GM12864 (cell line): ENCODE measurements at regions not wholly inside any gene's neighbourhood (a gene's known extent, or its start where the extent isn't known, plus 50 kb on each side); places are given as distances from the start of the nearest gene placed in this dataset.

ENCODE experiments used
- DNase-seq: peaks from one replicate; pipeline ENCODE4 v3.0.0-alpha.2; 2011; ENCODE audit warnings: low read depth
- H3K4me3 ChIP-seq: 2 replicates; pipeline ENCODE4 v1.5.1; 2011; ENCODE audit warnings: mild to moderate bottlenecking, low read depth, low read length, control low read depth
- TF ChIP-seq, protein P1 (sequence below): IDR thresholded peaks from 2 replicates; pipeline ENCODE4 v1.5.1; 2011; ENCODE audit warnings: low read depth, mild to moderate bottlenecking, moderate library complexity, low read length, control low read depth, inconsistent platforms; ENCODE audit errors: missing control alignments

DNA sequence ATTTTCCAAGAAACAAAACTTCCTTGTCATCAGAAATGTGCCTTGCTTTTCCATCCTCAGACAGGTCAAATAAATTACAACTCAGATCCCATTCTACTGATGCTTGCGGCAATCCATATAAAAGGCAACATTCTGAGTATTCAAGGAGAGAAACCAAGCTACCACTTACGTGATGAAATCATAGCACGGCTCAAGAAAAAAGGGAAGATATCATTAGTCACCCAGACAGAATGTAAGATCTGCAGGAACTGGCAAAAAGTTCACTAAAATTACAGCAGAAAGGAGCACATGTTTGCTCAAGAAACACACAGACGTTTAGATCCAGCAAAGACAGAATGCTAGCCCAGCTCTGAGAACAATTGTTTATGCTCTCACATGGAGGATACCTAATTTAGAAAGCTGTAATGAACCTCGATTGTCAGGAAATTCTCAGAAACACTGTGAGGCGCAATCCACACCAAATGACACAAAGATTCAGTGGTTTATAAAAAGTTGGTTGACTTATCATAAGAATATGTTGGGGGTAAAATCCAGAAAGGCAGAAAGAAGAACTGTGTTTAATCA is 304.2 kb downstream of the ADGRG6 start:
- no peak overlapping the region for H3K4me3 ChIP-seq
- TF ChIP-seq, protein P1, sequence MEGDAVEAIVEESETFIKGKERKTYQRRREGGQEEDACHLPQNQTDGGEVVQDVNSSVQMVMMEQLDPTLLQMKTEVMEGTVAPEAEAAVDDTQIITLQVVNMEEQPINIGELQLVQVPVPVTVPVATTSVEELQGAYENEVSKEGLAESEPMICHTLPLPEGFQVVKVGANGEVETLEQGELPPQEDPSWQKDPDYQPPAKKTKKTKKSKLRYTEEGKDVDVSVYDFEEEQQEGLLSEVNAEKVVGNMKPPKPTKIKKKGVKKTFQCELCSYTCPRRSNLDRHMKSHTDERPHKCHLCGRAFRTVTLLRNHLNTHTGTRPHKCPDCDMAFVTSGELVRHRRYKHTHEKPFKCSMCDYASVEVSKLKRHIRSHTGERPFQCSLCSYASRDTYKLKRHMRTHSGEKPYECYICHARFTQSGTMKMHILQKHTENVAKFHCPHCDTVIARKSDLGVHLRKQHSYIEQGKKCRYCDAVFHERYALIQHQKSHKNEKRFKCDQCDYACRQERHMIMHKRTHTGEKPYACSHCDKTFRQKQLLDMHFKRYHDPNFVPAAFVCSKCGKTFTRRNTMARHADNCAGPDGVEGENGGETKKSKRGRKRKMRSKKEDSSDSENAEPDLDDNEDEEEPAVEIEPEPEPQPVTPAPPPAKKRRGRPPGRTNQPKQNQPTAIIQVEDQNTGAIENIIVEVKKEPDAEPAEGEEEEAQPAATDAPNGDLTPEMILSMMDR = no peak
- DNase-seq = no peak

DNA sequence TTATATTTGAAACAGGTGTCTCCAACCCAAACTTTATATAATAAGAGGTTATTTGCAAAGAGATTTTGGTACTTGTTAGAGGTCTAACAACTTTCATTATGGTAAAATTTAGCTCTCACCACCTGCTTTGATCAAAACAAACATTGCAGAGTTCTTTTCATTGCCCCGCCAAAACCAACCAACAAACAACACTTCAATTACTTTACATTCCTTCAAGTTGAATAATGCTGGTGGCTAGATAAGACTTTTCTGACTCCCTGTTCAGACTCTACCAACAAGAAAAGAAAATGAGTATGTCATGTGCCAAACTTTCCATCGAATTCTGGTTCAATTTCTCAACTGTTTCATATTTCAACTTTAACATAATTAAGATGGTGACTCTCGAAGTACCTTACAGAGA is 311.1 kb downstream of the ADGRG6 start:
- H3K4me3 ChIP-seq = no peak overlapping the region
- DNase-seq = no peak
- TF ChIP-seq, protein P1 = no peak

DNA sequence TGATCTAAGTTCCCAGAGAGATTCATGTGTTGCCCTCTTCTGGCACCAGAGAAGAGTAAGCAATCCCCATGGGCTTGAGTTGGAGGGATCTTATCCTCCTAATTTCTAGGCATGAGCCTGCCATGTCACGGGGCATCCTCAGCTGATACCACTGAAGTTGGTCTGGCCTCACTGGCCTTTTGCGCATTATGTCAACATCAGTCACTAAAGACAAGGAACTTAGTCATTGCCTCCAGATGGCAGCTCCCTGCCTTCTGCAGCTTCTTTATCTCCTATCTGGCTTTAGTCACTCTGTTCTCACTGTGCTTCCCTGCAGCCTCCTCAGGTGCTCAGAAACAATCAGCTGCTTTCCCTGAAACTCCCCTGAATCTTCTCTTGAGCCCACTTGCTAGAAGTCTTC is 312.2 kb downstream of the ADGRG6 start:
- TF ChIP-seq, protein P1 = no peak

DNA sequence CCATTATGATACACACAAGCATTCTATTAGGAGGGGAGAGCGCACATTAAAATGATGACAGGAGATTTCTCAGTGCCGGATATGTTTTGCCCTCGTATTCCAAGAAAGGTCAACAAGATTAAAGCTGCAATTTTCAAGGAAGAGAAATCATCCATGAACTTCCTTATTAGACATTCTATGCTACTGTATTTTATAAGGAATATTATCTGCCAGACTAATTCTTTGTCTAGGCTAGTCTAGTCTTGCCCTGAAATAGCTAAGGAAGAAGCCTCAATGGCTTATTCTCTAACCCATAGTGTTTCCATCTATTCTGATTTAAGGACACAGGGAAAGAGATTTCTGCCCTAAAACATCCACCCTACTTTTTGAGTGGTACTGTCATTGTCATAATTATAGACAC is 315.4 kb downstream of the ADGRG6 start:
- no peak for DNase-seq
- TF ChIP-seq, protein P1 = no peak
- no peak overlapping the region for H3K4me3 ChIP-seq

More for the DNA sequence above, 312.2 kb downstream of the ADGRG6 start:
- no peak for DNase-seq
- no peak overlapping the region for H3K4me3 ChIP-seq

GRCh38 chr6:142621822-142622221 is 320.0 kb downstream of the ADGRG6 start:
- DNase-seq = no peak
- no peak overlapping the region for H3K4me3 ChIP-seq
- TF ChIP-seq, protein P1 = no peak

GRCh38 chr6:142624978-142625715 is 319.8 kb downstream of the HIVEP2 start:
- H3K4me3 ChIP-seq = no peak overlapping the region
- TF ChIP-seq, protein P1 = no peak
- DNase-seq = no peak

- no peak for DNase-seq
- TF ChIP-seq, protein P1 = no peak
- no peak overlapping the region for H3K4me3 ChIP-seq
Observed at GRCh38 chr6:142627474-142627873, 317.5 kb downstream of the HIVEP2 start.
